ENCODE measurements at regions not wholly inside any gene's neighbourhood (a gene's known extent, or its start where the extent isn't known, plus 50 kb on each side); places are given as distances from the start of the nearest gene placed in this dataset.

DNA sequence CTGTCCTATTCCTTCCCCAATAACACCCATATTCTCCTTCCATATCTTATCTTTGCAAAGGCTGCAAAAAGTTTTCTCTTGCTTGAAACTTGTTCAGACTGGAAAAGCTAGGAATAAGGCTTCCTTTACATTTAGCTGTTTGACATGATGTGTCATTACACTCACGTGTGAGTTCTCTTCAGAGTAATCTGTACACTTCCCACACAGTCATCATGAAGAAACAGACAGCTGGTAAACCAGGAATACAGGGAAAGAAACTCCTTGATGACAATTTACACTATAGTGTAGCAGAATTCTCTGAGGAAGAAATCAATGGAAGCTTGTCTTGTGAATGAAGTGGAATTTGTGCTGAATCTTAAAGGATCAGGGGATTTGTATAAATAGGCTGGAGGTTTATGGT, 628.6 kb upstream of the CDH2 start:
- TF ChIP-seq, protein P1, sequence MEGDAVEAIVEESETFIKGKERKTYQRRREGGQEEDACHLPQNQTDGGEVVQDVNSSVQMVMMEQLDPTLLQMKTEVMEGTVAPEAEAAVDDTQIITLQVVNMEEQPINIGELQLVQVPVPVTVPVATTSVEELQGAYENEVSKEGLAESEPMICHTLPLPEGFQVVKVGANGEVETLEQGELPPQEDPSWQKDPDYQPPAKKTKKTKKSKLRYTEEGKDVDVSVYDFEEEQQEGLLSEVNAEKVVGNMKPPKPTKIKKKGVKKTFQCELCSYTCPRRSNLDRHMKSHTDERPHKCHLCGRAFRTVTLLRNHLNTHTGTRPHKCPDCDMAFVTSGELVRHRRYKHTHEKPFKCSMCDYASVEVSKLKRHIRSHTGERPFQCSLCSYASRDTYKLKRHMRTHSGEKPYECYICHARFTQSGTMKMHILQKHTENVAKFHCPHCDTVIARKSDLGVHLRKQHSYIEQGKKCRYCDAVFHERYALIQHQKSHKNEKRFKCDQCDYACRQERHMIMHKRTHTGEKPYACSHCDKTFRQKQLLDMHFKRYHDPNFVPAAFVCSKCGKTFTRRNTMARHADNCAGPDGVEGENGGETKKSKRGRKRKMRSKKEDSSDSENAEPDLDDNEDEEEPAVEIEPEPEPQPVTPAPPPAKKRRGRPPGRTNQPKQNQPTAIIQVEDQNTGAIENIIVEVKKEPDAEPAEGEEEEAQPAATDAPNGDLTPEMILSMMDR (IDR thresholded peaks at IDR 0.05 in 2 of 3, conservative IDR thresholded peaks at IDR 0.05 in 1 of 3; ENCODE audit: control insufficient read depth in 2 of 3, extremely low read depth in 1 of 3, insufficient read depth in 1 of 3, low read depth in 3 of 3, low read length in 3 of 3): no peak
- TF ChIP-seq, protein P2, sequence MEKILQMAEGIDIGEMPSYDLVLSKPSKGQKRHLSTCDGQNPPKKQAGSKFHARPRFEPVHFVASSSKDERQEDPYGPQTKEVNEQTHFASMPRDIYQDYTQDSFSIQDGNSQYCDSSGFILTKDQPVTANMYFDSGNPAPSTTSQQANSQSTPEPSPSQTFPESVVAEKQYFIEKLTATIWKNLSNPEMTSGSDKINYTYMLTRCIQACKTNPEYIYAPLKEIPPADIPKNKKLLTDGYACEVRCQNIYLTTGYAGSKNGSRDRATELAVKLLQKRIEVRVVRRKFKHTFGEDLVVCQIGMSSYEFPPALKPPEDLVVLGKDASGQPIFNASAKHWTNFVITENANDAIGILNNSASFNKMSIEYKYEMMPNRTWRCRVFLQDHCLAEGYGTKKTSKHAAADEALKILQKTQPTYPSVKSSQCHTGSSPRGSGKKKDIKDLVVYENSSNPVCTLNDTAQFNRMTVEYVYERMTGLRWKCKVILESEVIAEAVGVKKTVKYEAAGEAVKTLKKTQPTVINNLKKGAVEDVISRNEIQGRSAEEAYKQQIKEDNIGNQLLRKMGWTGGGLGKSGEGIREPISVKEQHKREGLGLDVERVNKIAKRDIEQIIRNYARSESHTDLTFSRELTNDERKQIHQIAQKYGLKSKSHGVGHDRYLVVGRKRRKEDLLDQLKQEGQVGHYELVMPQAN (conservative IDR thresholded peaks at IDR 0.05): no peak
- TF ChIP-seq TCF12 (IDR thresholded peaks at IDR 0.05; ENCODE audit: low read depth, low read length): no peak
- TF ChIP-seq, protein P3, sequence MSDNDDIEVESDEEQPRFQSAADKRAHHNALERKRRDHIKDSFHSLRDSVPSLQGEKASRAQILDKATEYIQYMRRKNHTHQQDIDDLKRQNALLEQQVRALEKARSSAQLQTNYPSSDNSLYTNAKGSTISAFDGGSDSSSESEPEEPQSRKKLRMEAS (IDR thresholded peaks at IDR 0.05; ENCODE audit: low read depth, low read length): no peak
- no peak for TF ChIP-seq EZH2 (IDR thresholded peaks at IDR 0.05; ENCODE audit: borderline replicate concordance, control insufficient read depth, low read depth, low read length)
- TF ChIP-seq, protein P4, sequence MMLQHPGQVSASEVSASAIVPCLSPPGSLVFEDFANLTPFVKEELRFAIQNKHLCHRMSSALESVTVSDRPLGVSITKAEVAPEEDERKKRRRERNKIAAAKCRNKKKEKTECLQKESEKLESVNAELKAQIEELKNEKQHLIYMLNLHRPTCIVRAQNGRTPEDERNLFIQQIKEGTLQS (IDR thresholded peaks at IDR 0.05; ENCODE audit: borderline replicate concordance, extremely low read depth, low read depth, low read length): no peak
- TF ChIP-seq NR2C2 (IDR thresholded peaks at IDR 0.05; ENCODE audit: borderline replicate concordance, control insufficient read depth, insufficient read length, low read depth): no peak
- TF ChIP-seq ZZZ3 (IDR thresholded peaks at IDR 0.05; ENCODE audit: control insufficient read depth, insufficient read length, low read depth): no peak
- TF ChIP-seq SREBF2 (IDR thresholded peaks at IDR 0.05; ENCODE audit: low read length): no peak
- TF ChIP-seq, protein P5, sequence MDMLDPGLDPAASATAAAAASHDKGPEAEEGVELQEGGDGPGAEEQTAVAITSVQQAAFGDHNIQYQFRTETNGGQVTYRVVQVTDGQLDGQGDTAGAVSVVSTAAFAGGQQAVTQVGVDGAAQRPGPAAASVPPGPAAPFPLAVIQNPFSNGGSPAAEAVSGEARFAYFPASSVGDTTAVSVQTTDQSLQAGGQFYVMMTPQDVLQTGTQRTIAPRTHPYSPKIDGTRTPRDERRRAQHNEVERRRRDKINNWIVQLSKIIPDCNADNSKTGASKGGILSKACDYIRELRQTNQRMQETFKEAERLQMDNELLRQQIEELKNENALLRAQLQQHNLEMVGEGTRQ (IDR thresholded peaks at IDR 0.05; ENCODE audit: borderline replicate concordance, low read depth, low read length): no peak
